ENCODE measurements at regions not wholly inside any gene's neighbourhood (a gene's known extent, or its start where the extent isn't known, plus 50 kb on each side); places are given as distances from the start of the nearest gene placed in this dataset.

DNA sequence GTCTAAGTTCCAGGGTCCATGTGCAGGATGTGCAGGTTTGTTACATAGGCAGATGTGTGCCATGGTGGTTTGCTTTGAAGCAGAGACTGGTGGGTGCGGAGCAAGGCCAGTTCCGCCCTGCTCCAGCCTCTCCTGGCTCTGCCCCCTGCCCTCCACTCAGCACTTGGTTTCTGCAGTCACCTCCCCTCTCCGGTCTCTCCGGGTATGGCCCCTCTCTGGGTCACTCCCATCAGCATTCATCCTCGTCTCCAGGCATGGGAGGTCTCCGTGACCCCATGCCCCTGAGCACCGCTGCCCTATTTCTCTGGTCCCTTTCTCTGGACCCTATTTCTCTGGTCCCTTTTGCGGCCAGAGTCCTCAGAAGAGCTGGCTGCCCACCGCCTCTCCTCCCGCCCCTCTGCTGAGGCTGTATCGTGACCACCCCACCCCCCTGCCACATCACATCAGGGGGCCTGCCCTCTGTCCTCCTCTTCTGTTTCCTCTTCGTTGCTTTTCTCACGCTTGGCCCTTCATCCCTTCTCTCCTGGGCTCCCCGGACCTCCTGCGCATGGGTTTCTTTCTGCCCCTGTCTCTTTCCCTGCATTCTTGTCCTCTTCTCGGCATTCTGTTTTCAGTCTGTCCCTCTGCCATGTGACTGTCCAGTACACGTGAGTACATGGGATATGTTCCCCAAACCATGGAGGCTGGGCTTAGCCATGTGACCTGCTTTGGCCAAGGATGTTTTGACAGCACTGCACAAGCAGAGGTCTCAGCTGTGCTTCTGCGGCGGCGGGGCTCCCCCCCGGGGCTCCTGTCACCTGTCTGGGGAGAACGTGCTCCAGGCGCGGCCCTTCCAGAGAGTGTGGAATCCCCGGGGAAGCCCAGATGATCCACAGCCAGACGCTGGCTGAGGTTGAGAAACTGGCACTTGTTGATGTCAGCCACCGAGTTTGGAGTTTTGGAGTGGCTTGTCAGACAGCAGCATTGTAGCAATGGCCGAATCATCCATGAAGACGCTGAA, 54.4 kb upstream of the C1orf174 start:
- no peak for DNase-seq

DNA sequence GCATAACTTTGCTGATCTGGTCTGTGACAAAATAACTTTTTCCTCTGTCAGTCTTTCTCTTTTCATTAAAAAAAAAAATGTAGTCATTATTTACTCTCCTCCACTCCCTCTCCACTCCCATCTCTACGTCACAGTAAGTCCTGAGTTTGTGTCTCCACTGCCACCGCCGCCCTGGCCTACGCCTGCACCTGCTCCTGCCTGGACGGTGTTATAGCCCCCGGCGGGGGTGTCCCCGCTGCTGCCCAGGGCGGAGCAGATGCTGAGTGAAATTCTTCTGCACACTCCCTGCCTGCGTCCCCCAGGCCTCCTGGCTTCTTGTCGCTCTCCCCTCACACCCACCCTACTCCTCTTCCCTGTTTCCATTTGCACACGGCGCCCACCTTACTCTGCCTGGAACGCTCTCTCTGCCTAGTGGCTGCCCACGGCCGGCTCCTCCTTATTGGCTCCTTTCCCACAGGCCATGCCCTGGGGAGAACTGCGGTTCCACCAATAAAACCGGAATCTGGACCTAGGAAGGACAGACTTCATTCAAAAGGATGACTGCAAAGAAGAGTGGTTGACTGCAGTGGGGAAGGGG, 55.2 kb upstream of the C1orf174 start:
- DNase-seq = no peak

DNA sequence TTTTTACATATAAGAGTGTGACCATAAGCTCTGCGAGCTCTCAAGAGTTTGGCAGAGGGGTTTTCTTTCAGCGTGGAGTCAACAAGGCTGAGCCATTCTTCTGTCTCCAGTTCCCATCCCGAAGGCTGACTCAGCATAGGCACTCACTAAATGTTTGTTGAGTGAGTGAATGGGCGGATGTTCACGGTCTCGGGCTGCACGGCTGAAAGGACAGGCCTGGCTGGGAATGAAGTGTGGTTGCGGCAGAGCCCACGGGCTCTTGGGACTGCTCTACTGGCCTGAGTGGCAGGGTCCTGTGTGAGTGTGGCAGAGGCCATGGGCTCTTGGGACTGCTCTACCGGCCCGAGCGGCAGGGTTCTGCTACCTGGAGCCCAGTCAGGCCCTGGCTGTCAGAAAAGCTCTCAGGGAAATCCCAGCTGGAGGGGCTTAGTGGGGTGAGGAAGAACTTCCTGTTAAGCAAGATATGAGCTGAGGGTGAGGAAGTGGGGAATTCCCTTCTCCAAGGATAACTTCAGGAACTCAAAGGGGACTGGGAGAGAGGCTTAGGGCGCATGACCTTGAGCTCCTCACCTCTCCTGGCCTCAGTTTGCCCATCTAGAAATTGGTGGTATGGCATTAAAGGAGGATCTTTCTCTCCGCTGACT, 56.6 kb upstream of the C1orf174 start:
- no peak for DNase-seq

DNA sequence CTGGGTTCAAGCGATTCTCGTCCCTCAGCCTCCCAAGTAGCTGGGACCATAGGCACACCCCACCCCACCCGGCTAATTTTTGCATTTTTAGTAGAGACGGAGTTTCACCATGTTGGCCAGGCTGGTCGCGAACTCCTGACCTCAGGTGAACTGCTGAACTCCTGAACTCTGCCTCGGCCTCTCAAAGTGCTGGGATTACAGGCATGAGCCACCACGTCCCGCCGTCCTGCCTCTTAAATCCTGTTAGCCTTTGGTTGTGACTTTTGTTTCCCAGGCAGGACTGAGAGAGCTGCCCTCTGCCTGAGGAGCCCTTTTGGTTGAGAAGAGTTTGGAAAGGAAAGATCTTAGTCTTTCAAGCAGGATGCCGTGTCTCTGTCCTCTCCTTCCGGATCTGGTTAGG, 59.3 kb upstream of the C1orf174 start:
- DNase-seq = no peak

DNA sequence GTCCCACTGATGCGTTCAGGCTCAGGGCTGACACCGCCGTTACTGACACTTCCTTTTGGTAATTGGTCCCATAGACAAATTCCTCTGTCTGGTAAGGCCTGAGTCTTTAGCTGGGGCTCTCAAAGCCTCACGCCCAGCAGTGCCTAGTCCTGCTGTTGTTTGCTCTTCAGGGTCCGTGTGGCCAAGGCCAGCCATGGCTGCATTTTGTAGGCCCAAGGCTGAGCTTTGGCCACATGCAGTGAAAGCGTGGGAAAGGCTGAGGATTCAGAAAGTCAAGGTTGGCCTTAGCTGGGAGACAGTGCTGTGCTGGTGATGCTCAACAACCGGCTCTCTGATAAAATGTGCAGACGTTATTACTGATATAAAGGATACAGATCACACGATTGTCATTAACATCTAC, 63.5 kb upstream of the C1orf174 start:
- DNase-seq = no peak

DNA sequence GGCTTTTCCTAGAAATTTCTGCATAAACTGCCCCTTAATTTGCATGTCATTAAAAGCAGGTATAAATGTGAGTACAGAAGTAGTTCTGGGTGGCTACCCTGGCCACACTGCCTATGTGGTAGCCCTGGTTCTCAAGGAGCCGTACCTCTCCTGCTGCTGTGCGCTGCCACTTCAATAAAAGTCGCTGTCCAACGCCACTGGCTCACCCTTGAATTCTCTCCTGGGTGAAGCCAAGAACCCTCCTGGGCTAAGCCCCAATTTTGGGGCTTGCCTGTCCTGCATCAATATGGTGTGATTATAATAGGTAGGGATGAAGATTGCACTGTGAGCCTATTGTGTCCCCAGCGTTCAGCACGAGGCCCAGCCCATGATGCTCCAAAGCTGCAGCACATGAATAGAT, 65.6 kb upstream of the C1orf174 start:
- DNase-seq = no peak

DNA sequence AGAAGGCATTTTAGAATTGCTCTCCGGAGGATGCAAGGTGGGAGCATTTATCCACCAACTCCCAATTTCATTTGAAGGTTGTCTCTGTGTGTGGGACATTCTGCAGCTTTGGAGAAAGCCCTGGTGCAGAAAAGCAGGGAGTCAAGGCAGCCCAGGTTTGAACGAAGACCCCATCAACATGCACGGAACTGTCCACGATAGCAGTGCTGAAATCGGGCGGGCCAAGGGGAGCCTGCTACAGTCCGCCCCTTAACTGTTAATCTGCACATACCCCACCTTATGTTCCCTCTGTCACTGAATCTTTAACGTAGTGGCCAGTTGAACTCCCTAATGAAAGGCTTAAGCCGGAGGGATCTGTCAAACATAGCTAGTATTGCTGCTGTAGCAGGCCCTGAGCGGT, 68.8 kb upstream of the C1orf174 start:
- no peak for DNase-seq

DNA sequence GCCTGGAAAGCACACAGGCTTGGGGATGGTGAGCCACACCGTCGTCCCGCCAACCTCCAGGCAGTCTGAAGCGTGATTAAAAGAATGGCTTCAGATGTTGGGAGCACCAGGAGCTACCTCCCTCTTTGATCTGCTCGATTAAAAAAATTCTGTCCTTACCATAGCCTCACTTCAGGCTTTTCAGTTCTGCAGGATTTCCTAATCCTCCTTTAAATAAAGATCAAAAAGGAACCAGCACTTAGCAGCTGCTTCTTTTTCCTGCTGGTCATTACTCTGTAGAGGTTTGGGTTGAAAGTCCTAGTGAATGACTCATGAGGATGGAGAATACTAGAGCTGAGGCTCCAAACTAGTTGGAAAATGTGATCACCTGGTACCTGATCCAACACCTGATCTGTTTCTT, 71.9 kb upstream of the C1orf174 start:
- DNase-seq = no peak

DNA sequence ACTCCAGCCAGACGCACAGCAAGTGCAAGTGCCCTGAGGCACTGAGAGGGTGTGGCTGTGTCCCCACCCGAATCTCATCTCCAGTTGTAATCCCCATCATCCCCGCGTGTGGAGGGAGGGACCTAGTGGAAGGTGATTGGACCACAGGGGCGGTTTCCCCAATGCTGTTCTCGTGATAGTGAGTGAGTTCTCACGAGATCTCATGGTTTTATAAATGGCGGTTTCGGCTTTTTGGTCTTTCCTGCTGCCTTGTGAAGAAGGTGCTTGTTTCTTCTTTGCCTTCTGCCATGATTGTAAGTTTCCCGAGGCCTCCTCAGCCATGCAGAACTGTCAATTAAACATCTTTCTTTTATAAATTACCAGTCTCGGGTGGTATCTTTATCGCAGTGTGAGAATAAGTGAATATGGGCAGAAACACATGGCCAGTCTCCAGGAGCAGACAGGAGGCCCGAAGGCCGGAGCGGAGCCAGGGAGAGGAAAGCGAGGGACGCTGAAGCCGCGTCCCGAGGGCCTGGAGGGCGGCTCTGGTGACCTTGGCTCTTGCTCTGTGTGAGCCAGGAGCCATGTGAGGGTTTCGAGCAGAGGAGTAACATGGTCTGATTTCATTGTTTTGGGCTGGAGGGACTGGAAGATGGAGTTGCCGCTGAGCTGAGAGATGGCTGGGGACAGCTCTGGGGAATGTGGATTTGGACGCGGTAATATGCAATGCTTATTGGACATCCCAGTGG, 76.0 kb upstream of the C1orf174 start:
- DNase-seq = no peak

DNA sequence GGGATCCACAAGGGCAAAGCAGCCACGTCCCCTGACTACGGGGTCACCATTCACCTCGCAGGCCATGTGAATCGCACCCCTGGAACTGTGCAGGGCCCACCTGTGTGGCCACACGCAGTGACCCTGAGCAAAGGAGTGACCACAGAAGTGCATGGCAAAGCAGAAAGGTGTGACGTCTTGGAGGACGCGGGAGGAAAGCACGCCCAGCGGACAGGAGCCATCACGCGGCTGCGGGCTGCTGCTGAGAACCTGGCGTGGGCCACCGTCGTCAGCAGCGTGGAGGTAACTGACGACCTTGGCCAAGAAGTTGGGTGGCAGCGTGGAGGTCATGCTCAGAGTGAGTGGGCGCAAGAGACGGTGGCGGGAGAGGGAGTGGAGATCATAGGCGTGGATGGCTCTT, 76.7 kb upstream of the C1orf174 start:
- no peak for DNase-seq

DNA sequence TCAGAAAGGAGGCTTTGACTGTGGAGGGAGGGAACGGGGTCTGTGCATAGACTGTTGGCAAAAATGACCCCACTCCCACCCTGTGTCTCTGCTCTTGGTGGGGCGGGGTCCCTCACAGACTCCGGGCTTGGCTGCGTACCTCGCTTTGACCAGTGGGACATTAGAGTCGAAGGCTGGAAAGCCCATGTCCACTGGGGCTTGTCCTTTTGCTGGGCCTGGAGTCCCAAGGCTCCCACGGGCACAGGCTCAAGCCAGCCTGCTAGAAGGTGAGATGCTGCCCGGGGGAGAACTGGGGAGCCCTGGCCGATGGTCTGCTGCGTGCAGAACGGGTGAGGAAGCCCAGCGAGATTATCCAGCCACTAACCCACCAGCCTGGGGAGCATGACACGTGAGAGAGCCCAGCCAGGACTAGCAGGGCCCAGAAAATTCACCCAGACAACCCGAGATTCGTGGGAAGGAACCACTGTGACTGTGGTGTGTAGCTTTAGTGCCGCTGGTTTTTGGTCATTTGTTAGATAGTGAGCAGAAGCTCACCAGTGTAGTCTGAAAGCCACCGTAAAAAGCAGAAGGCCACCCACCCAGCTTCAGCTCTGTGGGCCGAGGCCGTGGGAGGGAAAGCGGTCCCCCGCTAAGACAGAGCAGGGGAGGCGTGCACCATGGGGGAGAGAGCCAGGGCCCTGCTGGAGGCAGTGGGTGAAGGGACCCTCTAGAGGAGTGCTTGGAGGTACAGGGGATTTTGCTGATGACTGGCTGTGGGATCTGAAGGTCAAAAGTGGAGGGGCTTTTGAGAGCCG, 78.3 kb upstream of the C1orf174 start:
- no peak for DNase-seq

DNA sequence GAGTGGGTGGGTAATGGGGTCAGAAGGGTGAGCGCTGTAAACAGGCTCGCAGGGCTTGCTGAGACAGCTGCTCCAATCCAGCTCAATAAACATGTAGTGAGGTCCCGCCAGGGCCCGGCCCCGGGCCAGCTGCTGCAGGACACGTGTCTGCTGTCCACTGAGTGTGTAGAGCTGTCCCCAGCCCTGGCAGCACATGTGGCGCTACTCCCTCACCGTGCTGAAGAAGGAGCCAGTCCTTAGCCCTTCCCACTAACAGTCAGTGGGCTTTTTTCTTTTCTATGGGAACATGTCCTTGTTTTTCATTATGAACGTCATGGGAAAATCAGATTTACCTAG, 78.9 kb upstream of the C1orf174 start:
- DNase-seq = no peak

DNA sequence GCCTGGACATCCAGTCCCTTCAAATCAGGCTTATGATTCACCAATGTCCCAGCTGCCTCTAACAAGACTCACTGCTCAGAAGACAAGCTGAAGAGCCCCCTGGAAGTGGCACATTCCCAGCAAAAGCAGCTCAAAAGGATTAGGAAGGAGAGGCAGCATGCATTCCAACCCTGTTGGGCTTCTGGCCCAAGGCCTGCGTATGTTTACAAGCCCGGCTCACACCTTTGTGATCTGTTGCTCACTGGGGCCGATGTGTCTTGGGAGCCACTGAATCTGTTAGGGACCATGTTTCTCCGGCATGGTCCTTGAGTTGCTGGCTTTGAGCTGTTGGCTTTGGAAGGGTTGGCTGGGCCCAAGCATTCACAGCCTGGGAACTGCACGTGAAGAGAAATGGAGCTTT, 81.2 kb upstream of the C1orf174 start:
- DNase-seq = no peak

DNA sequence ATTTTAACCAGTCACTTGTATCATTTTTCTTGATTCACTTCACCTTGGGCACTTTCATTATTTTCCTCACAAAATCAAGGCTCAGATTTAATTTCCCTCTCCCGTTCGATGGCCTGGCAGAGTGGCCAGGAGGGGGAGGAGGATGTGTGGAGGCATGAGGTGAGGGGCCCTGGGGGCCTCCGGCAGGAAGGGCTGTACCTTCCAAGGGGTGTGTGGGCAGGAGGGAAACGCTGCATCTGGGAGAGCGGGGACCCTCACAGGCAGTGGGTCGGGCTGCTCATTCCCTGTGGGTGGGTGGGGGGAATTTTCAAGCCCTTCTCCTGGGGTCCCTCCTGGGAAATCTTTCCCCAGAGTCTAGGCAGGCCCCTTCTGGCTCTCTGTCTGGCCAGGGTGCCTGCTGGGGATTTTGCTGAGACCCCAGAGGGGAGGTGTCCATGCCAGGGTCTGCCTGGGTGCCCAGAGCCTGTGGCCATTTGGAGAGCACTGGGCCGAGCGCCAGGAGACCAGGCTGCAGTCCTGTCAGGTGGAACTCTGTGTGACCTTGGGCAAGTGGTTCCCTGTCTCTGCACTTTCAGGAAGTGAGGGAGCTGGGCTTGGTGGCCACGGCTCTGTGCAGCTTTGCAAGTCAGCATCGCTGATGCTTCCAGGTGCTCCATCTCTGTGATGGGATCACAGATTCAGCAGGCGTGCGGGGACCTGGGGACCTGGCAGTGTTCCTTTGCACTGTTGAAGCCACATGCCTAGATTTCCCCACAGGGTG, 81.9 kb upstream of the C1orf174 start:
- no peak for DNase-seq

DNA sequence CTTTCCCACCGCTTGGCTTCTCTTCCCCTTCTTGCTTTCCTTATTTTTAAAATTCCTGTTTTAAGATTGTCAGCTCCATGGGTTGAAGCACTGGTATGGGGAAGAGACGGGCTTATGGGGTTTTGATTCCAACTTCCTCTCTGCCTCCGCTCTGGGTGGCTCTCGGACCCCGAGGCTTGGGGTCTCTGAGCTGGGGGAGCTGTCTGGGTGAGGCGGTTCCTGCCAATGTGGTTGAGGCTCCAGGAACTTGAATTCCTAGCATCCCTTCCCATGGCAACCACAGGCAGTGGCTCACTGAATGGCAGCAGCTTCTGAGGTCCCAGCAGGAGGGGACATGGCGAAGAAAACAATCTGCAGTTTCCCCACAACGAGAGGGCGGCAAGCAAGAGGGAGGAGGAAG, 83.1 kb upstream of the C1orf174 start:
- DNase-seq = no peak

DNA sequence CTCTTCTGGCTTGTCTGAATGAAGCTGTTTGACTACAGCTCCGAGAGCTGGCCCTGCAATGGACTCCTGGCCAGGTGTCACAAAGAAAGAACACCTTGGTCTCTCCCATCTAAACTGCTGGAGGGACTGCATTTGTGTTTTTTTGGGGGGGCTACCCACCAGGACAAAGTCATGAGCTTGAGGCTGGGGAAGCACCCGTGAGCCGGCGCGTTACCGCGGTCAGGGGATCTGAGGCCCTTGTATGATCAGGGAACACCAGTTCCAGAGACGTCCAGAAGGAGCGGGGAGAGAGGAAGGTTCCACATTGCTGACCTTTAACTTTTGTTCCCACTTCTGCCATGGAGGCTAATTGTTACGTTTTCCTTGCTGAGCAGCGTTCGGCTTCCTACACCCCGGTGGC, 84.5 kb upstream of the C1orf174 start:
- DNase-seq = no peak

DNA sequence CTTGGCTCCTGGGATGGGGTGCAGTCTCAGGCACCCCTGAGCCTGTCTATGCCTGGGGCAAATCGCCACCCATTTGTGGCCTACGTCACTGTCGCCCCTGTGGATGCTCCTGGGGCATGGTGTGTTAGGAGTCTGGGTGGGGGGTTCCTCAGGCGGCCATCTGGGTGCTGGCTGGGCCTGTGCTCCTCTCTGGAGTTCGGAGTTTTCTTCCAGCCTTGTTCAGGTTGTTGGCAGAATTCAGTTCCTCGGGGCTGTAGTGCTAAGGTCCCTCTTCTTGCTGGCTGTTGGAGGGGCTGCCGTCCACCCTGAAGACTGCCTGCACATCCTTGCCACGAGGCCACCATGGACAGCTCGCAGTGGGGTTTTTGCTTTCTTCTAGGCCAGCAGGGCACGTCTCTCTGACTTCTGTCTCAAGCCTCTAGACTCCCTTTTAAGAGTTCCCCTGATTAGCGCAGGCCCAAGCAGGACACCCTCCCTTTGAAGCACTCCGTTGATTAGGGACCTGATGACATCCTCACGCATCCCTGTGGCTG, 86.7 kb upstream of the C1orf174 start:
- DNase-seq = no peak

DNA sequence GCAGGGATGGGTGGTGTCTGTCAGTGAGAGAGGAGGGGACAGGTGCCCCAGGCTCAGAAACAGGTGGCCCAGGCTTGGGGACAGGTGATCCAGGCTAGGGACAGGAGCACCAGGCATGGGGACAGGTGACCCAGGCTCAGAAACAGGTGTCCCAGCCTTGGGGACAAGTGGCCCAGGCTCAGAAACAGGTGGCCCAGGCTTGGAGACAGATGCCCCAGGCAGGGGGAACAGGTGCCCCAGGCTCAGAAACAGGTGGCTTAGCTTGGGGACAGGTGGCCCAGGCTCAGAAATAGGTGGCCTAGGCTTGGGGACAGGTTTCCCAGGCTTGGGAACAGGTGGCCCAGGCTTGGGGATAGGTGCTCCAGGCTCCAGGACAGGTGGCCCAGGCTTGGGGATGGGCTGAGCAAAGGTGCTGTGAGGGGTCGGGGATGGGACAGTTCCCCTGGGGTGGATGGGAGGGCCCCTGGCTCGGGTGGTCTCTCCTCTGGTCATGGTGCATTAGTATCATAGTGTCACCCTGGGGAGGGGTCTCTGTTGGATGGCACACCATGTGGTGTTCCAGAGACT, 87.7 kb upstream of the C1orf174 start:
- DNase-seq = no peak

DNA sequence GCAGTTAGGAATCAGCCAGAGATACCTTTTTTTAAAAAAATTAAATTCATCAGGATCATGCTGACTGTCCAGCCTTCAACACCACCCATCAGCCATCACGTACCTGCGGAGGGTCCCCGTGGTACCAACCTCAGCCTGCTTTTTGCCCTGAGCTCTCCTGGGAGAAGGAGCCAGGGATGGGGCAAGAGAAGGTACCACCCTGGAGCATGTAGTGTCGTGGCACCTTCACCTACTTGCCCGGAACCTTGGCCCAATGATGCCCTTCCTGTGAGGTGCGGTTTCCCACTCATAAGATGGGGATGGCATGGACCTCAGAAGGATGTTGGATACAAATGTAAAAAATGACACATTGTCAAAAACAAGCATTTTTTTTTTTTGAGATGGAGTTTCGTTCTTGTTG, 88.4 kb upstream of the C1orf174 start:
- DNase-seq = no peak

DNA sequence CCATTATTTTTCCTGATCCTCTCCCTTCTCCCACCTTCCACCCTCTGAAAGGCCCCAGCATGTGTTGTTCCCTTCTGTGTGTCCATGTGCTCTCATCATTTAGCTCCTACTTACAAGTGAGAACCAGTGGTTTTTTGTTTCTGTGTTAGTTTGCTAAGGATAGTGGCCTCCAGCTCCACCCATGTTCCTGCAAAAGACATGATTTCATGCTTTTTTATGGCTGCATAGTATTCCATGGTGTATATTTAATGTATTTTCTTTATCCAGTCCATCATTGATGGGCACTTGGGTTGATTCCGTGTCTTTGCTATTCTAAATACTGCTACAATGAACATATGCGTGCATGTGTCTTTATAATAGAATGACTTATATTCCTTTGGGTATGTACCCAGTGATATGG, 89.4 kb upstream of the C1orf174 start:
- DNase-seq = no peak

DNA sequence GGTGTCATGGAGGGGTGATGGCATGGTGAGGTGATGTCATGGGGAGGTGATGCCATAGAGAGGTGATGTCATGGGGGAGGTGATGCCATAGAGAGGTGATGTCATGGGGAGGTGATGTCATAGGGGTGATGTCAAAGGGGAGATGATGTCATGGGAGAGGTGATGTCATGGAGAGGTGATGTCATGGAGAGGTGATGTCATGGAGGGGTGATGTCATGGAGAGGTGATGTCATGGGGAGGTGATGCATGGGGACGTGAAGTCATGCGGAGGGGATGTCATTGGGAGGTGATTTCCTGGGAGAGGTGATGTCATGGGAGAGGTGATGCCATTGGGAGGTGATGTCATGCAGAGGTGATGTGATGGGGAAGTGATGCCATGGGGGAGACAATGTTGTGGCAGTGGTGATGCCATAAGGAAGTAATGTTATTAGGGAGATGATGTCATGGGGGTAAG, 92.1 kb upstream of the C1orf174 start:
- DNase-seq = no peak
